Heart left ventricle (tissue), 16 donors: ENCODE measurements at regions not wholly inside any gene's neighbourhood (a gene's known extent, or its start where the extent isn't known, plus 50 kb on each side); places are given as distances from the start of the nearest gene placed in this dataset.

Experiments
- ATAC-seq, 4 donors: fragments of 200-7000 bp; cut with Tn5 transposase; one replicate each; pipeline ENCODE4 v1.9.1; 2020 to 2022; ENCODE audit warnings: moderate library complexity in 4 of 4, mild to moderate bottlenecking in 3 of 4, moderate number of reproducible peaks in 1 of 4
- DNase-seq, 5 donors: peaks; one replicate each; pipeline ENCODE4 v3.0.0-alpha.2; 2020
- H3K27ac ChIP-seq, 12 donors: fragments of 200-600 bp; sonication (generic) in 4 of 12; one replicate each; pipeline versions ENCODE4 v1.5.0 to v1.8.0; 2016 to 2022; ENCODE audit warnings: mild to moderate bottlenecking in 2 of 12
- H3K27me3 ChIP-seq, 9 donors: fragments of 200-600 bp; sonication (generic) in 2 of 9; one replicate each; pipeline versions ENCODE4 v1.5.1 to v1.8.0; 2016 to 2022; ENCODE audit warnings: mild to moderate bottlenecking in 3 of 9
- H3K36me3 ChIP-seq, 9 donors: fragments of 200-600 bp; sonication (generic) in 2 of 9; one replicate each; pipeline versions ENCODE4 v1.5.0 to v1.8.0; 2018 to 2022; ENCODE audit warnings: mild to moderate bottlenecking in 2 of 9
- H3K4me1 ChIP-seq, 12 donors: fragments of 200-600 bp; sonication (generic) in 4 of 12; one replicate each; pipeline versions ENCODE4 v1.5.0 to v1.8.0; 2016 to 2022; ENCODE audit warnings: mild to moderate bottlenecking in 3 of 12
- H3K4me3 ChIP-seq, 12 donors: fragments of 200-600 bp; sonication (generic) in 4 of 12; one replicate each; pipeline versions ENCODE4 v1.5.0 to v1.8.0; 2017 to 2022; ENCODE audit warnings: mild to moderate bottlenecking in 9 of 12, moderate library complexity in 4 of 12
- H3K9me3 ChIP-seq, 12 donors: fragments of 200-600 bp; sonication (generic) in 4 of 12; one replicate each; pipeline versions ENCODE4 v1.5.0 to v1.8.0; 2016 to 2022; ENCODE audit warnings: mild to moderate bottlenecking in 1 of 12
- CTCF ChIP-seq, 12 donors: fragments of 200-600 bp; sonication (generic) in 4 of 12; IDR thresholded peaks; one replicate each; pipeline versions ENCODE4 v1.5.0 to v1.8.0; 2018 to 2022; ENCODE audit warnings: antibody characterized with exemption in 12 of 12, mild to moderate bottlenecking in 5 of 12
- POLR2A ChIP-seq, 2 donors: fragments of 450-650 bp; IDR thresholded peaks; one replicate each; pipeline ENCODE4 v1.6.1; 2017; ENCODE audit warnings: antibody characterized with exemption in 2 of 2, mild to moderate bottlenecking in 2 of 2, moderate library complexity in 2 of 2
- WGBS, 4 donors: extraction: QIAGEN DNeasy Blood & Tissue Kit in 2 of 4; methylation state at CpG; one replicate each; pipeline versions ENCODE4 v1.1.5 to v1.1.7; 2013 to 2018; 5-methylcytosine and 5-hydroxymethylcytosine counted together
- intact Hi-C, 10 donors: fragments of 100-400 bp; cut with DNase I; formaldehyde crosslinking; loops; one replicate each; pipeline versions ENCODE4 v1.11.1 to v1.14.2; 2022
- donor health status: ischemic (EF 13 %, LVEDD 7.1; RV severe dilation, severe dysfunction).
- donor health status: healthy with polysubstance abuse.
- donor health status: DM: no; HTN: yes; CAD: no.
- donor health status: DM: no; HTN: no; CAD: no.
- donor health status: ischemic (EF 25% LVEDD 6.9; RV normal size, moderate dysfunction).
- donor health status: ischemic (EF 25% LVEDD 5.7; RV mildly dilated, moderate dysfunction).
- donor health status: healthy.
- donor health status: DM: yes; HTN: yes; CAD: no.
- donor health status: ischemic (EF 35%, LVEDD 5.7; RV mildly dilated, moderate dysfunction).
- donor health status: nonischemic (EF 11% LVEDD 7.7; RV severe dilation, severe dysfunction).
- donor health status: DM: yes; HTN: yes; CAD: no.
- donor health status: PGD.
- donor health status: ischemic (EF 29% LVEDD 5.4; RV normal size, mild dysfunction).
- donor health status: nonischemic (EF 23%, LVEDD 6.1; RV moderate dilation, normal function).

- H3K4me1 ChIP-seq: no peaks in the 10 kb centered on the region
- H3K36me3 ChIP-seq: no peaks in the 10 kb centered on the region
- no peaks in the 10 kb centered on the region for H3K27me3 ChIP-seq
- ATAC-seq (no peak), DNase-seq (no peak)
- no peak overlapping the region for H3K4me3 ChIP-seq
- H3K27ac ChIP-seq: no peak overlapping the region
- intact Hi-C loops: no loop called here
- TF ChIP-seq POLR2A (IDR thresholded peaks at IDR 0.05) (no peak), CTCF (IDR thresholded peaks at IDR 0.05) (no peak)
- 80 to 86% (median 83%) methylated on average over 3 of the region's 3 CpGs for WGBS, 4 donors
- no peaks in the 10 kb centered on the region for H3K9me3 ChIP-seq
These were observed 83.2 kb upstream of the OGFRL1 start for GRCh38 chr6:71205336-71205956.

GRCh38 chr6:71206089-71206488 lies 82.5 kb upstream of the OGFRL1 start:
- Histone ChIP-seq H3K4me3 (no peak overlapping the region), H3K36me3 (no peaks in the 10 kb centered on the region), H3K27ac (no peak overlapping the region), H3K9me3 (no peaks in the 10 kb centered on the region), H3K4me1 (no peaks in the 10 kb centered on the region), H3K27me3 (no peaks in the 10 kb centered on the region)
- WGBS, 4 donors: 91 to 96% (median 95%) methylated on average over 2 of the region's 2 CpGs
- no peak for ATAC-seq
- intact Hi-C loops: no loop called here
- DNase-seq: no peak
- TF ChIP-seq POLR2A (IDR thresholded peaks at IDR 0.05) (no peak), CTCF (IDR thresholded peaks at IDR 0.05) (no peak)

- TF ChIP-seq CTCF (IDR thresholded peaks at IDR 0.05): no peak
- TF ChIP-seq POLR2A (IDR thresholded peaks at IDR 0.05): no peak
- no peak for ATAC-seq
- intact Hi-C loops: no loop called here
- Histone ChIP-seq H3K4me1 (no peaks in the 10 kb centered on the region), H3K27ac (no peak overlapping the region), H3K9me3 (no peaks in the 10 kb centered on the region), H3K27me3 (no peaks in the 10 kb centered on the region), H3K4me3 (no peak overlapping the region), H3K36me3 (no peaks in the 10 kb centered on the region)
- 55 to 78% (median 61%) methylated on average over 1 of the region's 1 CpG for WGBS, 4 donors
- DNase-seq: no peak
These were observed 79.4 kb upstream of the OGFRL1 start for GRCh38 chr6:71209206-71209605.

- intact Hi-C loops: no loop called here
- Histone ChIP-seq H3K4me3 (no peak overlapping the region), H3K4me1 (no peaks in the 10 kb centered on the region), H3K9me3 (no peaks in the 10 kb centered on the region), H3K27ac (no peak overlapping the region), H3K27me3 (no peaks in the 10 kb centered on the region), H3K36me3 (no peaks in the 10 kb centered on the region)
- TF ChIP-seq POLR2A (IDR thresholded peaks at IDR 0.05) (no peak), CTCF (IDR thresholded peaks at IDR 0.05) (no peak)
- DNase-seq (no peak), ATAC-seq (no peak)
These were observed 79.0 kb upstream of the OGFRL1 start for GRCh38 chr6:71209626-71210025.
